Panc1 (cell line): ENCODE measurements at regions not wholly inside any gene's neighbourhood (a gene's known extent, or its start where the extent isn't known, plus 50 kb on each side); places are given as distances from the start of the nearest gene placed in this dataset.

Experiments used
- CTCF ChIP-seq: fragments of 450-650 bp; IDR thresholded peaks from 2 replicates; pipeline ENCODE4 v1.5.1; 2017; ENCODE audit warnings: mild to moderate bottlenecking
- POLR2AphosphoS5 ChIP-seq: IDR thresholded peaks from 2 replicates; pipeline ENCODE4 v1.6.1; 2012; ENCODE audit warnings: mild to moderate bottlenecking, low read depth, low read length, moderate library complexity
- REST ChIP-seq, 2 experiments: IDR thresholded peaks; 2 replicates each; pipeline ENCODE4 v1.6.1; 2011 to 2012; ENCODE audit warnings: low read depth in 2 of 2, control low read depth in 1 of 2, low read length in 1 of 2, mild to moderate bottlenecking in 1 of 2, moderate library complexity in 1 of 2; ENCODE audit not compliant: insufficient read depth in 1 of 2
- SIN3A ChIP-seq: IDR thresholded peaks from 2 replicates; pipeline ENCODE4 v1.6.1; 2012; ENCODE audit warnings: low read depth, mild to moderate bottlenecking, low read length, moderate library complexity, borderline replicate concordance; ENCODE audit not compliant: insufficient read depth

- no peak for TF ChIP-seq CTCF
- TF ChIP-seq POLR2AphosphoS5, result no peak
- TF ChIP-seq SIN3A, result no peak
- no peak for TF ChIP-seq REST (IDR thresholded peaks at IDR 0.05; ENCODE audit: insufficient read depth in 1 of 2, low read depth in 2 of 2, low read length in 1 of 2)
Observed at GRCh38 chr13:31427151-31428100, 227.7 kb downstream of the B3GLCT start.
